ENCODE measurements at regions not wholly inside any gene's neighbourhood (a gene's known extent, or its start where the extent isn't known, plus 50 kb on each side); places are given as distances from the start of the nearest gene placed in this dataset.

- TF ChIP-seq, protein P1, sequence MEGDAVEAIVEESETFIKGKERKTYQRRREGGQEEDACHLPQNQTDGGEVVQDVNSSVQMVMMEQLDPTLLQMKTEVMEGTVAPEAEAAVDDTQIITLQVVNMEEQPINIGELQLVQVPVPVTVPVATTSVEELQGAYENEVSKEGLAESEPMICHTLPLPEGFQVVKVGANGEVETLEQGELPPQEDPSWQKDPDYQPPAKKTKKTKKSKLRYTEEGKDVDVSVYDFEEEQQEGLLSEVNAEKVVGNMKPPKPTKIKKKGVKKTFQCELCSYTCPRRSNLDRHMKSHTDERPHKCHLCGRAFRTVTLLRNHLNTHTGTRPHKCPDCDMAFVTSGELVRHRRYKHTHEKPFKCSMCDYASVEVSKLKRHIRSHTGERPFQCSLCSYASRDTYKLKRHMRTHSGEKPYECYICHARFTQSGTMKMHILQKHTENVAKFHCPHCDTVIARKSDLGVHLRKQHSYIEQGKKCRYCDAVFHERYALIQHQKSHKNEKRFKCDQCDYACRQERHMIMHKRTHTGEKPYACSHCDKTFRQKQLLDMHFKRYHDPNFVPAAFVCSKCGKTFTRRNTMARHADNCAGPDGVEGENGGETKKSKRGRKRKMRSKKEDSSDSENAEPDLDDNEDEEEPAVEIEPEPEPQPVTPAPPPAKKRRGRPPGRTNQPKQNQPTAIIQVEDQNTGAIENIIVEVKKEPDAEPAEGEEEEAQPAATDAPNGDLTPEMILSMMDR (IDR thresholded peaks at IDR 0.05): no peak
- Histone ChIP-seq H3K4me3 (no peak overlapping the region), H3K27ac (no peak overlapping the region), H3K4me1 (ENCODE audit: control insufficient read depth in 1 of 2, low read depth in 2 of 2) (no peaks in the 10 kb centered on the region), H3K36me3 (no peaks in the 10 kb centered on the region), H3K27me3 (replicated peaks; ENCODE audit: insufficient read depth) (no peaks in the 10 kb centered on the region), H3K9me3 (no peaks in the 10 kb centered on the region)
- ATAC-seq (ENCODE audit: insufficient number of reproducible peaks, low FRiP score, low read depth) (no peak), DNase-seq (ENCODE audit: low spot score) (no peak)
These were observed 224.8 kb upstream of the LYZL1 start for GRCh38 chr10:29063806-29064644.

DNA sequence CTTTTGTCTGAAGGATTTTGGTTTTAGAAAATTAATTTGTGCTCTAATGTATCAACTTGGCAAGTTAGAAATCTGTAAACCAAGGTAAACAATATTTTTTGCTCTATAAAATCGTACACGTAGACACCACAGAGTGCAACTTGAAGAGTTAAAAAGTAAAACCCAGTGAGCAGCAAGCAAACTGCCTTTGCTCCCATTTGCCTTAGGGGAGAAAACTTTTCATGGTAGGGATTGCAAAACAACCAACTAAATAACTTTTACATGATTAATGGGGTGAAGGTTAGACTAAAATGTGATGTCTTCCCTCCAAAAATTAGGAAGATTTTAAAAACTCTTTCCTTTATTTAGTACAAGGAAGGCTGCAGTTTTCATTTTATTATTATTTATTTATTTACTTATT is 224.2 kb upstream of the LYZL1 start:
- TF ChIP-seq, protein P1 (IDR thresholded peaks at IDR 0.05): no peak
- Histone ChIP-seq H3K4me1 (ENCODE audit: control insufficient read depth in 1 of 2, low read depth in 2 of 2) (no peaks in the 10 kb centered on the region), H3K27ac (no peak overlapping the region), H3K4me3 (no peak overlapping the region), H3K9me3 (no peaks in the 10 kb centered on the region), H3K36me3 (no peaks in the 10 kb centered on the region), H3K27me3 (replicated peaks; ENCODE audit: insufficient read depth) (no peaks in the 10 kb centered on the region)
- ATAC-seq (ENCODE audit: insufficient number of reproducible peaks, low FRiP score, low read depth) (no peak), DNase-seq (ENCODE audit: low spot score) (no peak)

- Histone ChIP-seq H3K4me1 (ENCODE audit: control insufficient read depth in 1 of 2, low read depth in 2 of 2) (no peaks in the 10 kb centered on the region), H3K4me3 (no peak overlapping the region), H3K9me3 (no peaks in the 10 kb centered on the region), H3K36me3 (no peaks in the 10 kb centered on the region), H3K27ac (no peak overlapping the region), H3K27me3 (replicated peaks; ENCODE audit: insufficient read depth) (no peaks in the 10 kb centered on the region)
- ATAC-seq (ENCODE audit: insufficient number of reproducible peaks, low FRiP score, low read depth): no peak
- DNase-seq (ENCODE audit: low spot score): no peak
- TF ChIP-seq, protein P1 (IDR thresholded peaks at IDR 0.05): no peak
These were observed 221.7 kb upstream of the LYZL1 start for GRCh38 chr10:29067161-29067560.

DNA sequence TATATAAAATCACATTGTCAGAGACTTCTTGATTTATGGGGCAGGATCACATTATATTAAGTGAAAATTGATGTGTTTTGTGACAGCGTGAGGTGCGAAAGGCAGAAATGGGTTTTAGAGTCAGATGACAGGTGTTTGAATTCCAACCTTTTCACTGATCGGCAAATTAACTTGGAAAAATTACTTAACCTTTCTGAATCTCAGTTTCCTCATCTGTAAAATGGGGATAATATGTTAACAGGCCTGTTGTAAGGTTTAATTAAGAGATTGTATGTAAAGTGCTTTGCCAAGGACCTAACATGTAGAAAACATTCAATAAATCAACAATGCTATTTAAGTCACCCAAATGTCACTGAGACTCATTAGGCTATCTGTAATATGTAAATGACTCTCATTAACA is 221.2 kb upstream of the LYZL1 start:
- Histone ChIP-seq H3K9me3 (no peaks in the 10 kb centered on the region), H3K27ac (no peak overlapping the region), H3K4me1 (ENCODE audit: control insufficient read depth in 1 of 2, low read depth in 2 of 2) (no peaks in the 10 kb centered on the region), H3K27me3 (replicated peaks; ENCODE audit: insufficient read depth) (no peaks in the 10 kb centered on the region), H3K4me3 (no peak overlapping the region), H3K36me3 (no peaks in the 10 kb centered on the region)
- TF ChIP-seq, protein P1 (IDR thresholded peaks at IDR 0.05): no peak
- DNase-seq (ENCODE audit: low spot score) (no peak), ATAC-seq (ENCODE audit: insufficient number of reproducible peaks, low FRiP score, low read depth) (no peak)

GRCh38 chr10:29068302-29068701 is 220.6 kb upstream of the LYZL1 start:
- ATAC-seq (ENCODE audit: insufficient number of reproducible peaks, low FRiP score, low read depth): no peak

More at GRCh38 chr10:29068302-29068701, 220.6 kb upstream of the LYZL1 start:
- Histone ChIP-seq H3K9me3 (no peaks in the 10 kb centered on the region), H3K27me3 (replicated peaks; ENCODE audit: insufficient read depth) (no peaks in the 10 kb centered on the region), H3K4me3 (no peak overlapping the region), H3K27ac (no peak overlapping the region), H3K4me1 (ENCODE audit: control insufficient read depth in 1 of 2, low read depth in 2 of 2) (no peaks in the 10 kb centered on the region), H3K36me3 (no peaks in the 10 kb centered on the region)
- TF ChIP-seq, protein P1 (IDR thresholded peaks at IDR 0.05): no peak
- DNase-seq (ENCODE audit: low spot score): no peak

Data from thoracic aorta (tissue), 2 donors.